ENCODE measurements at regions not wholly inside any gene's neighbourhood (a gene's known extent, or its start where the extent isn't known, plus 50 kb on each side); places are given as distances from the start of the nearest gene placed in this dataset.

GRCh38 chr7:39891894-39892293 lies 58.2 kb upstream of the CDK13 start:
- Histone ChIP-seq H3K4me3 (ENCODE audit: low read depth, low read length) (no peak overlapping the region), H3K27me3 (replicated peaks) (no peaks in the 10 kb centered on the region), H3K36me3 (replicated peaks) (no peaks in the 10 kb centered on the region), H3K27ac (no peak overlapping the region)
- in situ Hi-C loops (cut with HindIII; ENCODE audit: low pct_ligation_motif_present, low sequenced_read_pairs) = no loop called here
- DNase-seq = no peak
- no peak for TF ChIP-seq CTCF (IDR thresholded peaks at IDR 0.05; ENCODE audit: low read depth, low read length, missing control alignments)

GRCh38 chr7:39892361-39892760 lies 57.7 kb upstream of the CDK13 start:
- no peaks in the 10 kb centered on the region for H3K36me3 ChIP-seq (replicated peaks)
- H3K27ac ChIP-seq = no peak overlapping the region
- TF ChIP-seq CTCF (IDR thresholded peaks at IDR 0.05; ENCODE audit: low read depth, low read length, missing control alignments) = no peak
- no peak overlapping the region for H3K4me3 ChIP-seq (ENCODE audit: low read depth, low read length)
- H3K27me3 ChIP-seq (replicated peaks) = no peaks in the 10 kb centered on the region
- in situ Hi-C loops (cut with HindIII; ENCODE audit: low pct_ligation_motif_present, low sequenced_read_pairs) = no loop called here
- no peak for DNase-seq

DNA sequence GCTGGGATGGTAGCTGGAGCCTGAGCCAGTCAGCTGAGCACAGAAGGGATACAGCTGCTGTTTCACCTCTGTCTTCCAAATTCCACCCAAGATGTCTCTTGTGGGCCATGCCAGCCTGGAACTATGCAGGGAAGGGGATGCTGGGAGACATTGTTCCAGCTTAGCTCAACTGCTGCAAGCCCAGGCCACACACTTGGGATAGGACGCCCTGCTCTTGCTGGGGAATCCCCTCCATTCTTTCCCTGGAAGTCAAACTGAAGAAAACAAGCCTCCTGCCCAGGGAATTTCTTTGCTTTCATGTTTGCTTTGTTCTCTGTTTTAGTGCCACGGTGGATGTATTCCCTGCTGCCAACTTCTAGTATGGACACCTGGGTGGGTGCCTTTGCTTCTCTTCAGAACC lies 55.2 kb upstream of the CDK13 start:
- in situ Hi-C loops (cut with HindIII; ENCODE audit: low pct_ligation_motif_present, low sequenced_read_pairs) = no loop called here
- Histone ChIP-seq H3K36me3 (replicated peaks) (no peaks in the 10 kb centered on the region), H3K27ac (no peak overlapping the region), H3K27me3 (replicated peaks) (no peaks in the 10 kb centered on the region), H3K4me3 (ENCODE audit: low read depth, low read length) (no peak overlapping the region)
- DNase-seq = no peak
- no peak for TF ChIP-seq CTCF (IDR thresholded peaks at IDR 0.05; ENCODE audit: low read depth, low read length, missing control alignments)

- H3K27me3 ChIP-seq (replicated peaks) = no peaks in the 10 kb centered on the region
- TF ChIP-seq CTCF (IDR thresholded peaks at IDR 0.05; ENCODE audit: low read depth, low read length, missing control alignments) = no peak
- H3K4me3 ChIP-seq (ENCODE audit: low read depth, low read length) = no peak overlapping the region
- in situ Hi-C loops (cut with HindIII; ENCODE audit: low pct_ligation_motif_present, low sequenced_read_pairs) = no loop called here
- H3K36me3 ChIP-seq (replicated peaks) = no peaks in the 10 kb centered on the region
- H3K27ac ChIP-seq = no peak overlapping the region
- DNase-seq = no peak
These were observed 53.2 kb upstream of the CDK13 start for GRCh38 chr7:39896840-39897239.

DNA sequence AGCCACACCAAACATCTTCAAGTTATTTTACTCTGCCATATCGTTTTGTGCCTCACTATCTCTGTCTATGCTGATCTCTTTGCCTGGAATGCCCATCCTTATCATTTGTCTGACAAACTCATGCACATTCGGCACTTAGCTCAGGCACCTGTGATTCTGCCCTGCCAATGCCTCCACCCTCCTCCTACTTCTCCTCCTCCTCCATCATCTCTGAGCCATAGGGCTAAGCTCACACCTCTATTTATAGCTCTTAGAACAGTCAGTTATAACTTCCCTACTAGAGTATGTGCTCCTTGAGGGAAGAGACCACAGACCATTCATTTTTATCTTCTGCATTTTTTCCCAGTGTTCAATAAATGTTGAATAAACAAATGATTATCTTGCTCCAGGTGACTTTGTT lies 51.2 kb upstream of the CDK13 start:
- no peak for TF ChIP-seq CTCF (IDR thresholded peaks at IDR 0.05; ENCODE audit: low read depth, low read length, missing control alignments)
- no peak overlapping the region for H3K4me3 ChIP-seq (ENCODE audit: low read depth, low read length)
- no peaks in the 10 kb centered on the region for H3K27me3 ChIP-seq (replicated peaks)
- in situ Hi-C loops (cut with HindIII; ENCODE audit: low pct_ligation_motif_present, low sequenced_read_pairs) = no loop called here
- no peaks in the 10 kb centered on the region for H3K36me3 ChIP-seq (replicated peaks)
- no peak overlapping the region for H3K27ac ChIP-seq
- DNase-seq = no peak

All from brain microvascular endothelial cell (primary cell).